Neural cell (in vitro differentiated cells): ENCODE measurements at regions not wholly inside any gene's neighbourhood (a gene's known extent, or its start where the extent isn't known, plus 50 kb on each side); places are given as distances from the start of the nearest gene placed in this dataset.

Source experiments
- H2AFZ ChIP-seq: fragments of 200-600, 300-800 bp; sonication (generic), shearing (Covaris generic); 2 replicates; pipeline ENCODE4 v1.6.0; 2014; ENCODE audit warnings: low read depth, mild to moderate bottlenecking, antibody characterized with exemption, low read length, moderate library complexity
- H3F3A ChIP-seq: fragments of 200-600 bp; shearing (Covaris generic); 2 replicates; pipeline ENCODE4 v1.6.1; 2016; ENCODE audit warnings: mild to moderate bottlenecking, moderate library complexity, mixed read lengths, antibody characterized with exemption, low read length; ENCODE audit not compliant: insufficient read depth, poor library complexity, severe bottlenecking
- H3K27ac ChIP-seq: fragments of 200-600, 300-800 bp; sonication (generic), shearing (Covaris generic); 2 replicates; pipeline ENCODE4 v1.5.1; 2014; ENCODE audit warnings: mild to moderate bottlenecking, low read length, moderate library complexity
- H3K27me3 ChIP-seq: fragments of 300-800, 200-600 bp; sonication (generic), shearing (Covaris generic); 2 replicates; pipeline ENCODE4 v1.6.0; 2014; ENCODE audit warnings: mild to moderate bottlenecking, low read depth, low read length, moderate library complexity; ENCODE audit not compliant: insufficient read depth
- H3K36me3 ChIP-seq: fragments of 300-800, 200-600 bp; sonication (generic), shearing (Covaris generic); 2 replicates; pipeline ENCODE4 v1.5.1; 2014; ENCODE audit warnings: mild to moderate bottlenecking, antibody characterized with exemption, low read length, moderate library complexity; ENCODE audit not compliant: insufficient read depth
- H3K4me2 ChIP-seq: fragments of 300-800, 200-600 bp; sonication (generic), shearing (Covaris generic); 2 replicates; pipeline ENCODE4 v1.6.0; 2014; ENCODE audit warnings: mild to moderate bottlenecking, low read length
- H3K4me3 ChIP-seq: fragments of 300-800, 200-600 bp; sonication (generic), shearing (Covaris generic); 2 replicates; pipeline ENCODE4 v1.5.1; 2014; ENCODE audit warnings: mild to moderate bottlenecking, low read length, moderate library complexity
- H3K79me2 ChIP-seq: fragments of 200-600 bp; shearing (Covaris generic); replicated peaks from 2 replicates; pipeline ENCODE4 v1.6.0; 2014; ENCODE audit warnings: mild to moderate bottlenecking, low read length, moderate library complexity; ENCODE audit not compliant: insufficient read depth
- H3K9ac ChIP-seq: fragments of 300-800, 200-600 bp; sonication (generic), shearing (Covaris generic); 2 replicates; pipeline ENCODE4 v1.6.1; 2016; ENCODE audit warnings: mild to moderate bottlenecking, low read length, mixed read lengths
- H3K9me2 ChIP-seq: fragments of 200-600 bp; shearing (Covaris generic); 2 replicates; pipeline ENCODE4 v1.6.1; 2016; ENCODE audit warnings: mild to moderate bottlenecking, low read length, mixed read lengths; ENCODE audit not compliant: insufficient read depth
- H3K9me3 ChIP-seq: fragments of 200-600, 300-800 bp; sonication (generic), shearing (Covaris generic); 2 replicates; pipeline ENCODE4 v1.6.1; 2016; ENCODE audit warnings: mild to moderate bottlenecking, mixed run types, low read length, moderate library complexity, mixed read lengths
- H4K20me1 ChIP-seq: fragments of 200-600 bp; shearing (Covaris generic); 2 replicates; pipeline ENCODE4 v1.6.1; 2016; ENCODE audit warnings: mild to moderate bottlenecking, mixed run types; ENCODE audit not compliant: insufficient read depth
- CTCF ChIP-seq: fragments of 450-650 bp; IDR thresholded peaks from 2 replicates; pipeline ENCODE4 v1.5.1; 2014; ENCODE audit warnings: antibody characterized with exemption, mild to moderate bottlenecking, moderate library complexity; ENCODE audit not compliant: poor library complexity, severe bottlenecking
- EP300 ChIP-seq: fragments of 450-650 bp; conservative IDR thresholded peaks from 2 replicates; pipeline ENCODE4 v1.6.1; 2014; ENCODE audit warnings: antibody characterized with exemption, mild to moderate bottlenecking, moderate library complexity; ENCODE audit not compliant: poor library complexity, severe bottlenecking
- EZH2 ChIP-seq: fragments of 200-600, 300-800 bp; shearing (Covaris generic), sonication (generic); IDR thresholded peaks from 2 replicates; pipeline ENCODE4 v1.6.1; 2014; ENCODE audit warnings: antibody characterized with exemption, low read length, borderline replicate concordance, mild to moderate bottlenecking; ENCODE audit not compliant: insufficient read depth, poor library complexity, severe bottlenecking
- MXI1 ChIP-seq: fragments of 450-650 bp; conservative IDR thresholded peaks from 2 replicates; pipeline ENCODE4 v1.6.1; 2014; ENCODE audit warnings: antibody characterized with exemption, mild to moderate bottlenecking; ENCODE audit not compliant: poor library complexity, severe bottlenecking
- POLR2AphosphoS5 ChIP-seq: IDR thresholded peaks from 2 replicates; pipeline ENCODE4 v1.6.1; 2012
- RAD21 ChIP-seq: fragments of 450-650 bp; conservative IDR thresholded peaks from 2 replicates; pipeline ENCODE4 v1.6.1; 2014; ENCODE audit warnings: antibody characterized with exemption, mild to moderate bottlenecking, moderate library complexity
- REST ChIP-seq: IDR thresholded peaks from 2 replicates; pipeline ENCODE4 v1.6.1; 2012; ENCODE audit warnings: borderline replicate concordance
- SMC3 ChIP-seq: fragments of 450-650 bp; conservative IDR thresholded peaks from 2 replicates; pipeline ENCODE4 v1.6.1; 2014; ENCODE audit warnings: antibody characterized with exemption, mild to moderate bottlenecking, moderate library complexity; ENCODE audit not compliant: poor library complexity
- TAF1 ChIP-seq: IDR thresholded peaks from 2 replicates; pipeline ENCODE4 v1.6.1; 2012; ENCODE audit warnings: low read depth

- H4K20me1 ChIP-seq = no peaks in the 10 kb centered on the region
- H3K79me2 ChIP-seq = no peaks in the 10 kb centered on the region
- H3K4me3 ChIP-seq = no peak overlapping the region
- no peak overlapping the region for H3K27ac ChIP-seq
- H3K36me3 ChIP-seq = no peaks in the 10 kb centered on the region
- H3K9ac ChIP-seq = no peak overlapping the region
- no peak overlapping the region for H3K4me2 ChIP-seq
- no peak for TF ChIP-seq SMC3
- TF ChIP-seq EP300 = no peak
- TF ChIP-seq REST = no peak
- no peak for TF ChIP-seq MXI1
- TF ChIP-seq CTCF = no peak
- TF ChIP-seq POLR2AphosphoS5 = no peak
- TF ChIP-seq TAF1 = no peak
- TF ChIP-seq RAD21 = no peak
- no peak for TF ChIP-seq EZH2
- no peaks in the 10 kb centered on the region for H3F3A ChIP-seq
- H3K27me3 ChIP-seq = no peaks in the 10 kb centered on the region
- no peaks in the 10 kb centered on the region for H3K9me3 ChIP-seq
- H3K9me2 ChIP-seq = no peaks in the 10 kb centered on the region
- H2AFZ ChIP-seq = no peak overlapping the region
Observed at GRCh38 chr1:195704028-195704427, 904.2 kb downstream of the KCNT2 start.

- H3K4me2 ChIP-seq = no peak overlapping the region
- TF ChIP-seq REST (no peak), CTCF (no peak), SMC3 (no peak), RAD21 (no peak), POLR2AphosphoS5 (no peak), EP300 (no peak)
- H3K36me3 ChIP-seq = no peaks in the 10 kb centered on the region
- H2AFZ ChIP-seq = no peak overlapping the region
- H3K9me2 ChIP-seq = no peaks in the 10 kb centered on the region
- no peaks in the 10 kb centered on the region for H3F3A ChIP-seq
- H4K20me1 ChIP-seq = no peaks in the 10 kb centered on the region
- no peaks in the 10 kb centered on the region for H3K79me2 ChIP-seq
- no peaks in the 10 kb centered on the region for H3K9me3 ChIP-seq
- H3K27me3 ChIP-seq = no peaks in the 10 kb centered on the region
- no peak overlapping the region for H3K27ac ChIP-seq
- no peak overlapping the region for H3K4me3 ChIP-seq
- no peak overlapping the region for H3K9ac ChIP-seq
Observed at GRCh38 chr1:195701149-195701548, 907.1 kb downstream of the KCNT2 start.
